ENCODE measurements at regions not wholly inside any gene's neighbourhood (a gene's known extent, or its start where the extent isn't known, plus 50 kb on each side); places are given as distances from the start of the nearest gene placed in this dataset.
"Not testable (repeated sequence)": the region's sequence is repeated elsewhere in the genome, so short reads cannot be mapped to it uniquely, and the experiment has no call there.

DNA sequence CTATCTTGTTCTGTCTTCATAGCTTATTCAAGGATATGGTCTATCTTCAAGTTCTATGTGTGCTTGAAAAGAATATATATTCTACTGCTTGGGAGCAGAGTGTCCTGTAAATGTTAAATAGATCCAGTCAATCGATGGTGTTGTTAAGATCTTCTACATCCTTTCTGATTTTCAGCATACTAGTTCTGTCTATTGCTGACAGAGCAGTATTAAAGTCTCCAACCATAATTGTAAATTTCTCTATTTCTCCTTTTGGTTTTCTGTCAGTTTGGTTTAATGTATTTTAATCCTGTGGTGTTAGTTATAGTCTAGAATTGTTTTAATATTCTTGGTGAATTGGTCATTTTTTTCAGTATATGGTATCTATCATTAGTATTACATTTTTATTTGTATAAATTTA, 124.0 kb upstream of the COX7C start:
- H3K27me3 ChIP-seq (ENCODE audit: control insufficient read depth, insufficient read depth, low read length), result no peaks in the 10 kb centered on the region
- H3K9ac ChIP-seq (ENCODE audit: low read length), result no peak overlapping the region
- H3K9me3 ChIP-seq (ENCODE audit: control insufficient read depth, low read length), result no peaks in the 10 kb centered on the region
- no peaks in the 10 kb centered on the region for H3K4me1 ChIP-seq (ENCODE audit: control insufficient read depth, insufficient read depth, low read length)
- no peaks in the 10 kb centered on the region for H3K36me3 ChIP-seq (ENCODE audit: control insufficient read depth, insufficient read depth, low read length)
- H3K4me3 ChIP-seq (ENCODE audit: low read length), result no peak overlapping the region

DNA sequence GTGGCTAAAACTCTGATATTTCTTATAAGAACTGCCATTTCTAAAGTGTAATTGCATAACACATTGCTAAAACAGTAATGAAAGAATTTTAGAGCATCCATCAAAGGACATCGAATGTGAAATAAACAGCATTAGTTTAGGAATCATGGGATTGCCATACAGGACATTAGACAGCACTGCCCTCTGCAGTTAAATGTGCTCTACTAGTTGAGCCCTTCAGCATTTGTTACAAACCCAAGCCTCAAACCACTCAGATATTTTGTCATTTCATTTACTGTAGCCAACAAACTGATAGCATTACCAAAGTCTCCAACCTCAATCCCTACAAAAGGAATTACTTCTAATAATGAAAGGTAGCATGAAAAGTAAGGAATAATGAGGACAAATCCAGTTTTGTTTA, 116.8 kb upstream of the COX7C start:
- H3K9ac ChIP-seq (ENCODE audit: low read length), result no peak overlapping the region
- no peak overlapping the region for H3K4me3 ChIP-seq (ENCODE audit: low read length)
- no peaks in the 10 kb centered on the region for H3K9me3 ChIP-seq (ENCODE audit: control insufficient read depth, low read length)
- H3K36me3 ChIP-seq (ENCODE audit: control insufficient read depth, insufficient read depth, low read length), result no peaks in the 10 kb centered on the region
- H3K27me3 ChIP-seq (ENCODE audit: control insufficient read depth, insufficient read depth, low read length), result no peaks in the 10 kb centered on the region
- H3K4me1 ChIP-seq (ENCODE audit: control insufficient read depth, insufficient read depth, low read length), result no peaks in the 10 kb centered on the region

DNA sequence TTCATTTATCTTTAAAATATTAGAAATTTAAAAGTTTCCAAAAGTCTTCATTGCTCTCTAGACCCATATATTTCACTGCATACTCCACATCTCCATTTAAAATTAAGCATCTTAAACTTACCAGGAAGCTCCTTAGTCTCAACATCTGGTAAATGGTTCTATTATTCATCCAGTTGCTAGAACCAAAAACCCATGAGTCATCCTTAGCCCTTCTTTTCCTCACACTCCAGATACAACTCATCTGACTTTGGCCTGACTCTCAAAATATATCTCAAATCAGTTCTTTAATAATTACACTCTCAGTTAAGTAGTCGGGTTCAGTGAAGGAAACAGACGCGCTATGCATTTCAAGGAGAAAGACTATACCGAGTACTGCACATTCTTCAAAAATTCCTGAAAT, 110.2 kb upstream of the COX7C start:
- H3K9ac ChIP-seq (ENCODE audit: low read length), result no peak overlapping the region
- no peak overlapping the region for H3K4me3 ChIP-seq (ENCODE audit: low read length)
- H3K9me3 ChIP-seq (ENCODE audit: control insufficient read depth, low read length), result no peaks in the 10 kb centered on the region
- H3K4me1 ChIP-seq (ENCODE audit: control insufficient read depth, insufficient read depth, low read length), result no peaks in the 10 kb centered on the region
- H3K27me3 ChIP-seq (ENCODE audit: control insufficient read depth, insufficient read depth, low read length), result no peaks in the 10 kb centered on the region
- H3K36me3 ChIP-seq (ENCODE audit: control insufficient read depth, insufficient read depth, low read length), result no peaks in the 10 kb centered on the region

GRCh38 chr5:86510330-86510915, 107.3 kb upstream of the COX7C start:
- not testable (repeated sequence) for H3K4me3 ChIP-seq (ENCODE audit: low read length); H3K36me3 ChIP-seq (ENCODE audit: control insufficient read depth, insufficient read depth, low read length); H3K27me3 ChIP-seq (ENCODE audit: control insufficient read depth, insufficient read depth, low read length); H3K9ac ChIP-seq (ENCODE audit: low read length); H3K4me1 ChIP-seq (ENCODE audit: control insufficient read depth, insufficient read depth, low read length); H3K9me3 ChIP-seq (ENCODE audit: control insufficient read depth, low read length)

GRCh38 chr5:86523718-86524117, 94.0 kb upstream of the COX7C start:
- no peaks in the 10 kb centered on the region for H3K9me3 ChIP-seq (ENCODE audit: control insufficient read depth, low read length)
- H3K4me3 ChIP-seq (ENCODE audit: low read length), result no peak overlapping the region
- no peaks in the 10 kb centered on the region for H3K4me1 ChIP-seq (ENCODE audit: control insufficient read depth, insufficient read depth, low read length)
- no peaks in the 10 kb centered on the region for H3K36me3 ChIP-seq (ENCODE audit: control insufficient read depth, insufficient read depth, low read length)
- no peaks in the 10 kb centered on the region for H3K27me3 ChIP-seq (ENCODE audit: control insufficient read depth, insufficient read depth, low read length)
- no peak overlapping the region for H3K9ac ChIP-seq (ENCODE audit: low read length)

DNA sequence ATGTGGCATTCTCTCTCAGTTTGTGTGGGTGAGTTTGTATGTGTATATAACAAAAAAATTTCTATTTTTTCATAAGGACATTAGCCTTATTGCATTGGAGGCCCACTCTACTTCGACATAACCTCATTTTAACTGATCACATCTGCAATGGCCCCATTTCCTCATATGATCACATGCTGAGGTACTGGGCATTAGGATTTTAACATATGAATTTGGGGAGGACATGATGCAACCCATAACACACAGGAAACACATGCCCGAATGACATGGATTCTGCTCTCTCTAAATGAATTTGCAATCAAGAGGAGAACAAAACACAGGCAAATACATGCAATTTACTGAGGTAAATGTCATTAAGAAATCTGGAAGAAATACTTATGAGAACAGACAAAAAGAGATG, 92.1 kb upstream of the COX7C start:
- H3K9ac ChIP-seq (ENCODE audit: low read length), result no peak overlapping the region

DNA sequence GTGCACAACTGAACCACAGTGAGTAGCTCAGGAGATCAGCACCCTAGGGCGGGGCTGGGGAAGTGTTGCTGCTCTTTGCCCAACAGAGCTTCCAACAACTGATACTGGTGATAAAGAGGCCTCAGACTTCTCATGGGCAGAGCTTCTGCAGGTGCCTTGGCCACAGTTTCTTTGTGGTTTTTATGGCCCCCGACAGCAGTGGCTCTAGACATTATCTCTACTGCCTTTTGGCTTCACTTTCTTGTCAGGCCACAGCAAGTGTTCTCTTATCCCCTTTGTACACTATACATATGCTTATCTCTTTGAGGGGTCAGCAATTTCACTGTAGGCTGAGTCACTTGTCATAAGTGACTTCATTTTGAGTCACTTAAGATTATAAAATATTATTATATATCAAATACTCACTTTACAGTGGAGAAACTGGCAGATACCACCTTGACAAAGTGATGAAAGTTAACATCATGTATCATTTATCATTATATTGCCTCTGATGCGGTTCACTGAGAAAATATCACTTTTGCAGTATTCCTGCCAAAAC, 90.9 kb upstream of the COX7C start:
- Histone ChIP-seq H3K4me3 (ENCODE audit: low read length) (no peak overlapping the region), H3K36me3 (ENCODE audit: control insufficient read depth, insufficient read depth, low read length) (no peaks in the 10 kb centered on the region), H3K9me3 (ENCODE audit: control insufficient read depth, low read length) (no peaks in the 10 kb centered on the region), H3K4me1 (ENCODE audit: control insufficient read depth, insufficient read depth, low read length) (no peaks in the 10 kb centered on the region), H3K27me3 (ENCODE audit: control insufficient read depth, insufficient read depth, low read length) (no peaks in the 10 kb centered on the region), H3K9ac (ENCODE audit: low read length) (no peak overlapping the region)

More for the DNA sequence above, 92.1 kb upstream of the COX7C start:
- no peaks in the 10 kb centered on the region for H3K4me1 ChIP-seq (ENCODE audit: control insufficient read depth, insufficient read depth, low read length)
- no peaks in the 10 kb centered on the region for H3K9me3 ChIP-seq (ENCODE audit: control insufficient read depth, low read length)
- H3K4me3 ChIP-seq (ENCODE audit: low read length), result no peak overlapping the region
- no peaks in the 10 kb centered on the region for H3K36me3 ChIP-seq (ENCODE audit: control insufficient read depth, insufficient read depth, low read length)
- H3K27me3 ChIP-seq (ENCODE audit: control insufficient read depth, insufficient read depth, low read length), result no peaks in the 10 kb centered on the region

- Histone ChIP-seq H3K27me3 (ENCODE audit: control insufficient read depth, insufficient read depth, low read length) (no peaks in the 10 kb centered on the region), H3K4me1 (ENCODE audit: control insufficient read depth, insufficient read depth, low read length) (no peaks in the 10 kb centered on the region), H3K36me3 (ENCODE audit: control insufficient read depth, insufficient read depth, low read length) (no peaks in the 10 kb centered on the region), H3K9ac (ENCODE audit: low read length) (no peak overlapping the region), H3K9me3 (ENCODE audit: control insufficient read depth, low read length) (no peaks in the 10 kb centered on the region), H3K4me3 (ENCODE audit: low read length) (no peak overlapping the region)
Measured at GRCh38 chr5:86532429-86532828, 85.3 kb upstream of the COX7C start.

GRCh38 chr5:86536396-86536795, 81.3 kb upstream of the COX7C start:
- Histone ChIP-seq H3K36me3 (ENCODE audit: control insufficient read depth, insufficient read depth, low read length) (no peaks in the 10 kb centered on the region), H3K9ac (ENCODE audit: low read length) (no peak overlapping the region), H3K27me3 (ENCODE audit: control insufficient read depth, insufficient read depth, low read length) (no peaks in the 10 kb centered on the region), H3K4me1 (ENCODE audit: control insufficient read depth, insufficient read depth, low read length) (no peaks in the 10 kb centered on the region), H3K9me3 (ENCODE audit: control insufficient read depth, low read length) (no peaks in the 10 kb centered on the region), H3K4me3 (ENCODE audit: low read length) (no peak overlapping the region)

- Histone ChIP-seq H3K4me3 (ENCODE audit: low read length) (no peak overlapping the region), H3K9ac (ENCODE audit: low read length) (no peak overlapping the region), H3K9me3 (ENCODE audit: control insufficient read depth, low read length) (no peaks in the 10 kb centered on the region)
Measured at GRCh38 chr5:86542532-86542931, 75.2 kb upstream of the COX7C start.

DNA sequence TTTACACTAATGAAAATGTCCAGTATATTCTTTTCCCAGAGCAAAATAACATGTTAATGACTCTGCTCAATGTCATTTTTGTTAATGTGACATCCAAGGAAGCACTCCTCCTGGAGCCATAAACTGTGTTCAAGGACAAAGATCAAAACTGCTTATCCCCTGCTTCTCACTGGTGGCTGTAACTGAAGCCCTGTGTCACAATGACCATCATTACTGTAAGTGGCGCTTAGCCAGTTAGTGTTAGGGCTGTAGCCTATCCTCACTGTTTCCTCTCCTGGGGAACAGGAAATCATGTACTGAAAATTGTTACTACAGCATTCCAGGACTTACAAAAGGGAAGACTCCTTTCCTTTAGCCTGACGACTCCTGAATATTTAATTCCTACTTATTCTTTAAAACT, 71.7 kb upstream of the COX7C start:
- Histone ChIP-seq H3K9ac (ENCODE audit: low read length) (no peak overlapping the region), H3K4me3 (ENCODE audit: low read length) (no peak overlapping the region), H3K4me1 (ENCODE audit: control insufficient read depth, insufficient read depth, low read length) (no peaks in the 10 kb centered on the region), H3K9me3 (ENCODE audit: control insufficient read depth, low read length) (no peaks in the 10 kb centered on the region), H3K36me3 (ENCODE audit: control insufficient read depth, insufficient read depth, low read length) (no peaks in the 10 kb centered on the region), H3K27me3 (ENCODE audit: control insufficient read depth, insufficient read depth, low read length) (no peaks in the 10 kb centered on the region)

More at GRCh38 chr5:86542532-86542931, 75.2 kb upstream of the COX7C start:
- H3K36me3 ChIP-seq (ENCODE audit: control insufficient read depth, insufficient read depth, low read length), result no peaks in the 10 kb centered on the region
- no peaks in the 10 kb centered on the region for H3K27me3 ChIP-seq (ENCODE audit: control insufficient read depth, insufficient read depth, low read length)
- H3K4me1 ChIP-seq (ENCODE audit: control insufficient read depth, insufficient read depth, low read length), result no peaks in the 10 kb centered on the region

DNA sequence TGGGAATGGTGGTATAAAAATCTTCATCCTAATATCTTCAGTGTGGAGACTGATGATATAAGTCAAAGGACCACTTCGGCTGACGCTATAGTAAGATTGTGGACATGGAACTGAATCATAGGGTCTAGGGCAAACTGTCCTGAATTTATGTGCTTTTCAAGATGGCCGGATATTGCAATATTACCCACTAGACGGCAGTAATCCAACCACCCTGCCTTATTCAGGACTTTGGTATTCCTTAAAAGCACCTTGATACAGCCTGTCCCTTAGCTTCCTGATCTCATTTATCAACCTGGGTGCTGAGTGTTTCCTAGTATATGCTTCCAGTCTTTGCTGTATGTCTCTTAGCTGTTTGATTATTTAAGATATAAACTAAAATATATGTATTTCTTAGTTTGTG, 71.2 kb upstream of the COX7C start:
- Histone ChIP-seq H3K4me1 (ENCODE audit: control insufficient read depth, insufficient read depth, low read length) (no peaks in the 10 kb centered on the region), H3K4me3 (ENCODE audit: low read length) (no peak overlapping the region), H3K9ac (ENCODE audit: low read length) (no peak overlapping the region), H3K36me3 (ENCODE audit: control insufficient read depth, insufficient read depth, low read length) (no peaks in the 10 kb centered on the region), H3K9me3 (ENCODE audit: control insufficient read depth, low read length) (no peaks in the 10 kb centered on the region), H3K27me3 (ENCODE audit: control insufficient read depth, insufficient read depth, low read length) (no peaks in the 10 kb centered on the region)

GRCh38 chr5:86554638-86555037, 63.1 kb upstream of the COX7C start:
- Histone ChIP-seq H3K36me3 (ENCODE audit: control insufficient read depth, insufficient read depth, low read length) (no peaks in the 10 kb centered on the region), H3K27me3 (ENCODE audit: control insufficient read depth, insufficient read depth, low read length) (no peaks in the 10 kb centered on the region), H3K4me1 (ENCODE audit: control insufficient read depth, insufficient read depth, low read length) (no peaks in the 10 kb centered on the region), H3K9me3 (ENCODE audit: control insufficient read depth, low read length) (no peaks in the 10 kb centered on the region), H3K9ac (ENCODE audit: low read length) (no peak overlapping the region), H3K4me3 (ENCODE audit: low read length) (no peak overlapping the region)

All from mucosa of stomach (tissue), 1 donor.